Fibroblast of lung (primary cell): ENCODE measurements at regions not wholly inside any gene's neighbourhood (a gene's known extent, or its start where the extent isn't known, plus 50 kb on each side); places are given as distances from the start of the nearest gene placed in this dataset.
"Not testable (repeated sequence)": the region's sequence is repeated elsewhere in the genome, so short reads cannot be mapped to it uniquely, and the experiment has no call there.

Source experiments
- DNase-seq, 2 donors: peaks; one replicate each; pipeline versions ENCODE4 v3.0.0 to v3.0.0-alpha.2; 2010; ENCODE audit warnings: low read depth in 2 of 2
- H2AFZ ChIP-seq: 2 replicates; pipeline ENCODE4 v1.5.1; 2012; ENCODE audit warnings: low read length, control low read depth, inconsistent platforms
- H3K27ac ChIP-seq: 2 replicates; pipeline ENCODE4 v1.5.1; 2011; ENCODE audit warnings: low read length, control low read depth; ENCODE audit not compliant: insufficient read depth
- H3K27me3 ChIP-seq: 2 replicates; pipeline ENCODE4 v1.5.1; 2011; ENCODE audit warnings: mild to moderate bottlenecking, low read length; ENCODE audit not compliant: control insufficient read depth, insufficient read depth
- H3K36me3 ChIP-seq: 2 replicates; pipeline ENCODE4 v1.5.1; 2011; ENCODE audit warnings: low read length; ENCODE audit not compliant: control insufficient read depth, insufficient read depth
- H3K4me1 ChIP-seq: 2 replicates; pipeline ENCODE4 v1.5.1; 2011; ENCODE audit warnings: low read length; ENCODE audit not compliant: control insufficient read depth, insufficient read depth; ENCODE audit errors: extremely low read depth
- H3K4me2 ChIP-seq: 2 replicates; pipeline ENCODE4 v1.5.1; 2011; ENCODE audit warnings: low read length, control low read depth; ENCODE audit not compliant: insufficient read depth; ENCODE audit errors: extremely low read depth
- H3K4me3 ChIP-seq, 4 experiments: fragments of 200-600 bp in 1 of 4; sonication (generic) in 1 of 4; replicated peaks in 1 of 4; 2 replicates each; pipeline ENCODE4 v1.5.1; 2011 to 2016; ENCODE audit warnings: low read length in 4 of 4, low read depth in 3 of 4, mild to moderate bottlenecking in 3 of 4, control low read depth in 2 of 4, inconsistent platforms in 1 of 4, mixed read lengths in 1 of 4; ENCODE audit not compliant: insufficient read depth in 1 of 4; ENCODE audit errors: control extremely low read depth in 1 of 4
- H3K79me2 ChIP-seq: 2 replicates; pipeline ENCODE4 v1.5.1; 2012; ENCODE audit warnings: mild to moderate bottlenecking, low read length, inconsistent platforms; ENCODE audit not compliant: control insufficient read depth, insufficient read depth
- H3K9ac ChIP-seq: 2 replicates; pipeline ENCODE4 v1.5.1; 2011; ENCODE audit warnings: mild to moderate bottlenecking, low read length, control low read depth; ENCODE audit not compliant: insufficient read depth
- H3K9me3 ChIP-seq: 2 replicates; pipeline ENCODE4 v1.5.1; 2012; ENCODE audit warnings: low read depth, low read length; ENCODE audit not compliant: control insufficient read depth, insufficient read depth
- H4K20me1 ChIP-seq: 2 replicates; pipeline ENCODE4 v1.5.1; 2011; ENCODE audit warnings: low read length; ENCODE audit not compliant: control insufficient read depth, insufficient read depth; ENCODE audit errors: extremely low read depth
- CTCF ChIP-seq, 2 donors: IDR thresholded peaks in 1 of 2; conservative IDR thresholded peaks in 1 of 2; 1 replicate in 1 of 2; 2 replicates in 1 of 2; pipeline ENCODE4 v1.5.1; 2011 to 2012; ENCODE audit warnings: low read length in 2 of 2, control low read depth in 1 of 2, inconsistent platforms in 1 of 2, low read depth in 1 of 2, mild to moderate bottlenecking in 1 of 2
- EZH2 ChIP-seq: IDR thresholded peaks from 2 replicates; pipeline ENCODE4 v1.5.1; 2012; ENCODE audit warnings: low read length, control low read depth, mild to moderate bottlenecking; ENCODE audit errors: missing control alignments

- no peak for TF ChIP-seq CTCF (conservative IDR thresholded peaks at IDR 0.05 in 1 of 2, IDR thresholded peaks at IDR 0.05 in 1 of 2; ENCODE audit: low read depth in 1 of 2, low read length in 2 of 2)
- TF ChIP-seq EZH2, result no peak
- H3K4me3 ChIP-seq, result no peak overlapping the region
- H3K27me3 ChIP-seq, result no peaks in the 10 kb centered on the region
- H3K36me3 ChIP-seq, result no peaks in the 10 kb centered on the region
- H3K9me3 ChIP-seq, result no peaks in the 10 kb centered on the region
- peak in 1 of 2 donors; percentile 86 for DNase-seq
- no peak overlapping the region for H2AFZ ChIP-seq
- H3K79me2 ChIP-seq, result no peaks in the 10 kb centered on the region
- H3K4me2 ChIP-seq, result no peak overlapping the region
- H4K20me1 ChIP-seq, result no peaks in the 10 kb centered on the region
- H3K27ac ChIP-seq, result no peak overlapping the region
- no peaks in the 10 kb centered on the region for H3K4me1 ChIP-seq
- no peak overlapping the region for H3K9ac ChIP-seq
Observed at GRCh38 chr10:8360814-8361509, 306.5 kb downstream of the GATA3 start.

- Histone ChIP-seq H3K4me2 (no peak overlapping the region), H3K79me2 (no peaks in the 10 kb centered on the region), H3K9me3 (no peaks in the 10 kb centered on the region), H3K4me3 (no peak overlapping the region), H3K4me1 (no peaks in the 10 kb centered on the region), H3K9ac (no peak overlapping the region), H3K27me3 (no peaks in the 10 kb centered on the region), H2AFZ (no peak overlapping the region), H3K36me3 (no peaks in the 10 kb centered on the region), H4K20me1 (no peaks in the 10 kb centered on the region), H3K27ac (no peak overlapping the region)
- TF ChIP-seq CTCF (conservative IDR thresholded peaks at IDR 0.05 in 1 of 2, IDR thresholded peaks at IDR 0.05 in 1 of 2; ENCODE audit: low read depth in 1 of 2, low read length in 2 of 2) (no peak), EZH2 (no peak)
- no peak for DNase-seq
Observed at GRCh38 chr10:8361510-8361844, 307.0 kb downstream of the GATA3 start.

GRCh38 chr10:8365935-8366911 is 311.7 kb downstream of the GATA3 start:
- Histone ChIP-seq H3K4me2 (no peak overlapping the region), H3K9me3 (no peaks in the 10 kb centered on the region), H3K4me3 (no peak overlapping the region), H3K27ac (no peak overlapping the region), H3K9ac (no peak overlapping the region), H4K20me1 (no peaks in the 10 kb centered on the region), H3K36me3 (no peaks in the 10 kb centered on the region), H3K27me3 (no peaks in the 10 kb centered on the region), H2AFZ (no peak overlapping the region), H3K4me1 (no peaks in the 10 kb centered on the region), H3K79me2 (no peaks in the 10 kb centered on the region)
- DNase-seq, result peak; percentile 25 to 99
- TF ChIP-seq CTCF (conservative IDR thresholded peaks at IDR 0.05 in 1 of 2, IDR thresholded peaks at IDR 0.05 in 1 of 2; ENCODE audit: low read depth in 1 of 2, low read length in 2 of 2), result no peak
- TF ChIP-seq EZH2, result no peak

- not testable (repeated sequence) for H3K27ac ChIP-seq, H3K79me2 ChIP-seq, H3K9ac ChIP-seq, H3K4me3 ChIP-seq, H2AFZ ChIP-seq, H3K4me1 ChIP-seq, H4K20me1 ChIP-seq, H3K4me2 ChIP-seq, H3K27me3 ChIP-seq, H3K36me3 ChIP-seq, H3K9me3 ChIP-seq
- peak in 1 of 2 donors; percentile 36 for DNase-seq
Observed at GRCh38 chr10:8367672-8368411, 313.4 kb downstream of the GATA3 start.
